Lung (tissue), 11 donors: ENCODE measurements at regions not wholly inside any gene's neighbourhood (a gene's known extent, or its start where the extent isn't known, plus 50 kb on each side); places are given as distances from the start of the nearest gene placed in this dataset.

Experiments used
- ATAC-seq: fragments of 200-7000 bp; cut with Tn5 transposase; one replicate; pipeline ENCODE4 v1.9.1; 2020; ENCODE audit warnings: moderate number of reproducible peaks; ENCODE audit not compliant: insufficient read depth, low FRiP score
- DNase-seq, 3 donors: peaks; one replicate each; pipeline ENCODE4 v3.0.0-alpha.2; 2013 to 2017
- H3K27ac ChIP-seq, 2 donors: one replicate each; pipeline ENCODE4 v1.5.1; 2013; ENCODE audit warnings: mild to moderate bottlenecking in 2 of 2, moderate library complexity in 2 of 2, control low read depth in 1 of 2, inconsistent platforms in 1 of 2, low read depth in 1 of 2, low read length in 1 of 2
- H3K27me3 ChIP-seq, 3 donors: one replicate each; pipeline ENCODE4 v1.5.1; 2013; ENCODE audit warnings: low read length in 2 of 3; ENCODE audit not compliant: control insufficient read depth in 3 of 3, insufficient read depth in 3 of 3
- H3K36me3 ChIP-seq, 4 donors: one replicate each; pipeline ENCODE4 v1.5.1; 2013; ENCODE audit warnings: low read length in 4 of 4, mild to moderate bottlenecking in 1 of 4, moderate library complexity in 1 of 4; ENCODE audit not compliant: control insufficient read depth in 4 of 4, insufficient read depth in 4 of 4
- H3K4me1 ChIP-seq, 5 donors: one replicate each; pipeline ENCODE4 v1.5.1; 2013; ENCODE audit warnings: low read length in 5 of 5, mild to moderate bottlenecking in 2 of 5, moderate library complexity in 1 of 5; ENCODE audit not compliant: control insufficient read depth in 5 of 5, insufficient read depth in 5 of 5
- H3K4me3 ChIP-seq: one replicate; pipeline ENCODE4 v1.5.1; 2013; ENCODE audit warnings: mild to moderate bottlenecking, control low read depth, moderate library complexity
- H3K9ac ChIP-seq, 2 donors: one replicate each; pipeline ENCODE4 v1.5.1; 2013; ENCODE audit warnings: low read length in 2 of 2, control low read depth in 1 of 2; ENCODE audit not compliant: insufficient read depth in 1 of 2
- H3K9me3 ChIP-seq, 4 donors: one replicate each; pipeline ENCODE4 v1.5.1; 2013; ENCODE audit warnings: low read length in 3 of 4, mild to moderate bottlenecking in 1 of 4, moderate library complexity in 1 of 4; ENCODE audit not compliant: control insufficient read depth in 4 of 4, insufficient read depth in 3 of 4
- WGBS, 2 donors: extraction: QIAGEN DNeasy Blood & Tissue Kit; methylation state at CpG; one replicate each; pipeline ENCODE4 v1.1.7; 2013; 5-methylcytosine and 5-hydroxymethylcytosine counted together
- TF ChIP-seq, protein P1 (sequence below): IDR thresholded peaks from 2 replicates; pipeline ENCODE4 v1.5.1; 2012; ENCODE audit warnings: mild to moderate bottlenecking; ENCODE audit errors: control extremely low read depth, extremely low read depth
- donor health status: control.
- donor health status: control.
- donor health status: Bipolar disorder and iron deficiency.
- donor health status: healthy.
- donor health status: DM: yes; HTN: yes; CAD: no.

DNA sequence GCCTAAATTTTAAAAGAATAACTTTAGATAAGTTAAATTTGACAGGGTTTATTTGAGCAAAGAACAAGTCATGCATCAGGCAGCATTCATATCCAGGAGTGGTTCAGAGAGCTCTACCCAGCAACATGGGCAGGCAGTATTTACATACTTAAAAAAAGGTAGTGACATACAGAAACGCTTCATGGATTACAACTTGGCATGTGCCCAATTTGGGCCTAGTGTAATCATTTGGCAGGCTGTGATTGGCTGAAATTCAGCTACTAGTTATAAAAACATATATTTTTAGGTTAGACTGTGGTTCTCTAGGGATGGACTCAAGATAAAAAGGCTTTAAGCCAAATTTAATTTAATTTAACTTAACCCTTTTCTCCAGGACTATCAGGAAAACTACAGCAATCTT, 374.0 kb upstream of the ADAMTS16 start:
- Histone ChIP-seq H3K27me3 (no peaks in the 10 kb centered on the region), H3K36me3 (no peaks in the 10 kb centered on the region), H3K9me3 (no peaks in the 10 kb centered on the region), H3K4me1 (no peaks in the 10 kb centered on the region), H3K4me3 (no peak overlapping the region), H3K9ac (no peak overlapping the region), H3K27ac (no peak overlapping the region)
- 63 to 82% methylated on average over 1 of the region's 1 CpG for WGBS, 2 donors
- no peak for ATAC-seq
- TF ChIP-seq, protein P1, sequence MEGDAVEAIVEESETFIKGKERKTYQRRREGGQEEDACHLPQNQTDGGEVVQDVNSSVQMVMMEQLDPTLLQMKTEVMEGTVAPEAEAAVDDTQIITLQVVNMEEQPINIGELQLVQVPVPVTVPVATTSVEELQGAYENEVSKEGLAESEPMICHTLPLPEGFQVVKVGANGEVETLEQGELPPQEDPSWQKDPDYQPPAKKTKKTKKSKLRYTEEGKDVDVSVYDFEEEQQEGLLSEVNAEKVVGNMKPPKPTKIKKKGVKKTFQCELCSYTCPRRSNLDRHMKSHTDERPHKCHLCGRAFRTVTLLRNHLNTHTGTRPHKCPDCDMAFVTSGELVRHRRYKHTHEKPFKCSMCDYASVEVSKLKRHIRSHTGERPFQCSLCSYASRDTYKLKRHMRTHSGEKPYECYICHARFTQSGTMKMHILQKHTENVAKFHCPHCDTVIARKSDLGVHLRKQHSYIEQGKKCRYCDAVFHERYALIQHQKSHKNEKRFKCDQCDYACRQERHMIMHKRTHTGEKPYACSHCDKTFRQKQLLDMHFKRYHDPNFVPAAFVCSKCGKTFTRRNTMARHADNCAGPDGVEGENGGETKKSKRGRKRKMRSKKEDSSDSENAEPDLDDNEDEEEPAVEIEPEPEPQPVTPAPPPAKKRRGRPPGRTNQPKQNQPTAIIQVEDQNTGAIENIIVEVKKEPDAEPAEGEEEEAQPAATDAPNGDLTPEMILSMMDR, result no peak
- no peak for DNase-seq

DNA sequence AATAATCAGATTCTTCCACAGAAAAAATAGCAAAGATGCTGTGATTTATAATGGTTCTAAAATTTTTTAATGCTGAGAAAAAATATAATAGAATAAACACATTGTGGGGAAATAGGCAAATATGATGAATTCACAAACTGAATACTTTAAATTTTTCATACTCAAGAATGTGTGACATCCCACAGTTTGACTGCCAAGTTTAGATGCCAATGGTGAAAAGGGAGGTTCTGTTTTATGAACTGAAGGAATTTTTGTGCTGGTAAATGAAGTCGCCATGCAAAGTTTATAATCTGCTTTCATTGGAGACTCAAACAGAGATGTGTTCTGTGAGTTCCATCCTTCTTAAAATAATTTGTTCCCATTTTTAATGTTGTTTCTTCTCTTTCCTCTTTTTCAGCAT, 367.5 kb upstream of the ADAMTS16 start:
- Histone ChIP-seq H3K4me1 (no peaks in the 10 kb centered on the region), H3K36me3 (no peaks in the 10 kb centered on the region), H3K9ac (no peak overlapping the region), H3K27ac (no peak overlapping the region), H3K9me3 (no peaks in the 10 kb centered on the region), H3K27me3 (no peaks in the 10 kb centered on the region), H3K4me3 (no peak overlapping the region)
- TF ChIP-seq, protein P1, result no peak
- WGBS, 2 donors, result 78 to 92% methylated on average over 1 of the region's 1 CpG
- ATAC-seq (no peak), DNase-seq (no peak)

DNA sequence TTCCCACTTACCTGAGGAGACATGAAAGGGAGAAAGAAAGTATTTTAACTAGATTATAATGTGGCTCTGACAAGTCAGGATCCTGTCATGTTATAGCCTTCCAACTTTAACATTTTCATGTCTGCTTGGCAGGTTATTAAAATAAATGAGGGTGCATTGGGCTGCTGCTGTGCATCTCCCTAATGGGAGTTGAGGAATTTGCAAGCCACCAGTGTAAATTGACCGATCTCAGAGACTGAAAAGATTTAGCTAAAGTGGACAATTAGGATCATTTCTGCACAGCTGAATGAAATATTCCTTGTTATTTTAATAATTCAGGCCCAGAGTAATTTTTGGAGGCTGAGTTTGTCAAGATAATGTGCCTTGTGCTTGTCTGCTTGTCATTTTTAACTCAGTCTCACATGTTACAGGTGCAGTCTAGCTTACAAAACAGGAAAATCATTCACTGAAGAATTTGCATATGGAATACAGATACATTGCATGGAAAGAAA, 366.3 kb upstream of the ADAMTS16 start:
- TF ChIP-seq, protein P1, result no peak
- 84 to 85% methylated on average over 1 of the region's 1 CpG for WGBS, 2 donors
- Histone ChIP-seq H3K9me3 (no peaks in the 10 kb centered on the region), H3K9ac (no peak overlapping the region), H3K36me3 (no peaks in the 10 kb centered on the region), H3K27ac (no peak overlapping the region), H3K4me1 (no peaks in the 10 kb centered on the region), H3K4me3 (no peak overlapping the region), H3K27me3 (no peaks in the 10 kb centered on the region)
- no peak for DNase-seq
- no peak for ATAC-seq

DNA sequence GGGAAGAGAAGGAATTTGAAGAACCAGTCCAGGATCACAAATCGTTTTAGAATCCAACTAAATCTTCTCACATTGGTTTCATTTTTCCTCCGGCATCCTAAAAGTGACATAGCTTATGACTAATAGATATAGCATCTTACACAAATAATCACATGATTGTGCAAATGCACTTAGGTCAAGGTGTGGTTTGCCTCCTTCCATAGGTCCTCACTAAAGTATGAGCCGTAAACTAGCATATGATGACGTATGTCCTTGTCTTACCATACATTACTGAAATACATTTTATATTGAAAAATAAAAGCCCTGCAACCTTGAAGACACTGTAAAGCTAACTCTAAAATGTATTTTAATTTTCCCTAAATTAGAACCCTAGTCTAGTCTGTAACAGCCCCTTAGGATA, 362.7 kb upstream of the ADAMTS16 start:
- Histone ChIP-seq H3K27me3 (no peaks in the 10 kb centered on the region), H3K9ac (no peak overlapping the region), H3K4me1 (no peaks in the 10 kb centered on the region), H3K9me3 (no peaks in the 10 kb centered on the region), H3K27ac (no peak overlapping the region), H3K4me3 (no peak overlapping the region), H3K36me3 (no peaks in the 10 kb centered on the region)
- WGBS, 2 donors, result 85 to 87% methylated on average over 4 of the region's 4 CpGs
- no peak for DNase-seq
- TF ChIP-seq, protein P1, result no peak
- no peak for ATAC-seq
